ENCODE measurements at regions not wholly inside any gene's neighbourhood (a gene's known extent, or its start where the extent isn't known, plus 50 kb on each side); places are given as distances from the start of the nearest gene placed in this dataset.

GRCh38 chr7:17501441-17502212 lies 203.2 kb downstream of the AHR start:
- intact Hi-C loops (cut with DNase I), result no loop called here

GRCh38 chr7:17502213-17503060 lies 204.0 kb downstream of the AHR start:
- DNase-seq, result no peak
- intact Hi-C loops (cut with DNase I), result no loop called here

More at GRCh38 chr7:17501441-17502212, 203.2 kb downstream of the AHR start:
- DNase-seq, result no peak

GRCh38 chr7:17506095-17506494 lies 207.6 kb downstream of the AHR start:
- intact Hi-C loops (cut with DNase I), result no loop called here
- no peak for DNase-seq

GRCh38 chr7:17506596-17506995 lies 208.1 kb downstream of the AHR start:
- intact Hi-C loops (cut with DNase I), result no loop called here
- no peak for DNase-seq

GRCh38 chr7:17507717-17508116 lies 209.3 kb downstream of the AHR start:
- intact Hi-C loops (cut with DNase I), result no loop called here
- no peak for DNase-seq

- DNase-seq, result no peak
Measured at GRCh38 chr7:17512181-17512675, 213.8 kb downstream of the AHR start.

GRCh38 chr7:17516771-17517170 lies 218.3 kb downstream of the AHR start:
- no peak for DNase-seq
- intact Hi-C loops (cut with DNase I), result no loop called here

More at GRCh38 chr7:17512181-17512675, 213.8 kb downstream of the AHR start:
- intact Hi-C loops (cut with DNase I), result no loop called here

GRCh38 chr7:17520941-17521340 lies 222.5 kb downstream of the AHR start:
- DNase-seq, result no peak
- intact Hi-C loops (cut with DNase I), result no loop called here

- intact Hi-C loops (cut with DNase I), result no loop called here
Measured at GRCh38 chr7:17521437-17521836, 223.0 kb downstream of the AHR start.

GRCh38 chr7:17523813-17524739 lies 225.6 kb downstream of the AHR start:
- intact Hi-C loops (cut with DNase I), result no loop called here
- no peak for DNase-seq

More at GRCh38 chr7:17521437-17521836, 223.0 kb downstream of the AHR start:
- DNase-seq, result no peak

- intact Hi-C loops (cut with DNase I), result no loop called here
- DNase-seq, result no peak
Measured at GRCh38 chr7:17524746-17525145, 226.3 kb downstream of the AHR start.

GRCh38 chr7:17526621-17527020 lies 228.2 kb downstream of the AHR start:
- DNase-seq, result no peak
- intact Hi-C loops (cut with DNase I), result no loop called here

GRCh38 chr7:17528636-17529035 lies 230.2 kb downstream of the AHR start:
- DNase-seq, result no peak
- intact Hi-C loops (cut with DNase I), result no loop called here

GRCh38 chr7:17530244-17530643 lies 231.8 kb downstream of the AHR start:
- intact Hi-C loops (cut with DNase I), result no loop called here
- no peak for DNase-seq

GRCh38 chr7:17530741-17531421 lies 232.4 kb downstream of the AHR start:
- DNase-seq, result no peak

GRCh38 chr7:17532861-17533404 lies 234.5 kb downstream of the AHR start:
- no peak for DNase-seq
- intact Hi-C loops (cut with DNase I), result no loop called here

More at GRCh38 chr7:17530741-17531421, 232.4 kb downstream of the AHR start:
- intact Hi-C loops (cut with DNase I), result no loop called here

GRCh38 chr7:17534348-17534747 lies 235.9 kb downstream of the AHR start:
- no peak for DNase-seq
- intact Hi-C loops (cut with DNase I), result no loop called here

- DNase-seq, result no peak
- intact Hi-C loops (cut with DNase I), result no loop called here
Measured at GRCh38 chr7:17535776-17536175, 237.3 kb downstream of the AHR start.

All from head of caudate nucleus (tissue), 42 donors.